ENCODE measurements at regions not wholly inside any gene's neighbourhood (a gene's known extent, or its start where the extent isn't known, plus 50 kb on each side); places are given as distances from the start of the nearest gene placed in this dataset.

GRCh38 chr7:3094701-3095445 is 51.2 kb upstream of the CARD11 start:
- TF ChIP-seq EZH2 (optimal IDR thresholded peaks at IDR 0.05; ENCODE audit: low read depth, low read length), result no peak
- TF ChIP-seq CTCF (IDR thresholded peaks at IDR 0.05; ENCODE audit: low read length), result no peak
- no peak for TF ChIP-seq EZH2phosphoT487 (IDR thresholded peaks at IDR 0.05; ENCODE audit: low read length)

All from MM.1S (cell line).